Epithelial cell of esophagus (primary cell): ENCODE measurements at regions not wholly inside any gene's neighbourhood (a gene's known extent, or its start where the extent isn't known, plus 50 kb on each side); places are given as distances from the start of the nearest gene placed in this dataset.
"Not testable (repeated sequence)": the region's sequence is repeated elsewhere in the genome, so short reads cannot be mapped to it uniquely, and the experiment has no call there.

Experiments used
- DNase-seq: peaks from one replicate; pipeline ENCODE4 v3.0.0; 2010; ENCODE audit warnings: low read depth
- H3K4me3 ChIP-seq: 2 replicates; pipeline ENCODE4 v1.5.1; 2011; ENCODE audit warnings: mild to moderate bottlenecking, low read length, control low read depth
- TF ChIP-seq, protein P1 (sequence below): IDR thresholded peaks from 2 replicates; pipeline ENCODE4 v1.5.1; 2011; ENCODE audit warnings: low read depth, mild to moderate bottlenecking, low read length, control low read depth, inconsistent platforms; ENCODE audit not compliant: insufficient read depth; ENCODE audit errors: missing control alignments

DNA sequence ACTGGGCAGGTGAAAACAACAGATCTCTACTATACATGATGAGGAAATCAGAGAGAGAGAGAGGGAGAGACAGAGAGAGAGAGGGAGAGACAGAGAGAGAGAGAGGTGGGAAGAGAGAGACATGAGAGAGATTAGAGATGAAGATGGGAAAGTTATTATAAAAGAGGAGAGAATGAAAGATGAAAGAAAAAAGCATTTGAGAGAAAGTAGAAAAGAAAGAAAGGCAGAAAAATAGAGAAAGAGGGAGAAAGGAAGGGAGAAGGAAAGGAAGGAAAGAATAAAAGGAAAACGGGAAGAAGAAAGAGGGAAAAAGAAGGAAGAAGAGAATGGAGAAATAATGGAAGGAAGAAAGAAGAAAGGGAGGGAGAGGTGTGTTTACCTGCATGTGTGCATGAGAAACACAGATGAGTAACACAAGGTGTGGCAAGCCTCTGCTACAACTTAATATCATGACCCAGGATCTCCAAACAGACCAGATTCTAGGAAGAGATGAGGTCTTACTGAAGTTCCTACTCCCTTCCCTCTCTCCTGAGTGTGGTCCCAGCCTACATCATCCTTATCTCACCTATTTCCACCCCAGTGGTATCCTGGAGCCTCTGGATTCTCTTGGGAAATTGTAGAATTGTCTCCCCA is 176.3 kb downstream of the C12orf75 start:
- DNase-seq: peak; percentile 59
- TF ChIP-seq, protein P1, sequence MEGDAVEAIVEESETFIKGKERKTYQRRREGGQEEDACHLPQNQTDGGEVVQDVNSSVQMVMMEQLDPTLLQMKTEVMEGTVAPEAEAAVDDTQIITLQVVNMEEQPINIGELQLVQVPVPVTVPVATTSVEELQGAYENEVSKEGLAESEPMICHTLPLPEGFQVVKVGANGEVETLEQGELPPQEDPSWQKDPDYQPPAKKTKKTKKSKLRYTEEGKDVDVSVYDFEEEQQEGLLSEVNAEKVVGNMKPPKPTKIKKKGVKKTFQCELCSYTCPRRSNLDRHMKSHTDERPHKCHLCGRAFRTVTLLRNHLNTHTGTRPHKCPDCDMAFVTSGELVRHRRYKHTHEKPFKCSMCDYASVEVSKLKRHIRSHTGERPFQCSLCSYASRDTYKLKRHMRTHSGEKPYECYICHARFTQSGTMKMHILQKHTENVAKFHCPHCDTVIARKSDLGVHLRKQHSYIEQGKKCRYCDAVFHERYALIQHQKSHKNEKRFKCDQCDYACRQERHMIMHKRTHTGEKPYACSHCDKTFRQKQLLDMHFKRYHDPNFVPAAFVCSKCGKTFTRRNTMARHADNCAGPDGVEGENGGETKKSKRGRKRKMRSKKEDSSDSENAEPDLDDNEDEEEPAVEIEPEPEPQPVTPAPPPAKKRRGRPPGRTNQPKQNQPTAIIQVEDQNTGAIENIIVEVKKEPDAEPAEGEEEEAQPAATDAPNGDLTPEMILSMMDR: no peak
- H3K4me3 ChIP-seq: no peak overlapping the region

DNA sequence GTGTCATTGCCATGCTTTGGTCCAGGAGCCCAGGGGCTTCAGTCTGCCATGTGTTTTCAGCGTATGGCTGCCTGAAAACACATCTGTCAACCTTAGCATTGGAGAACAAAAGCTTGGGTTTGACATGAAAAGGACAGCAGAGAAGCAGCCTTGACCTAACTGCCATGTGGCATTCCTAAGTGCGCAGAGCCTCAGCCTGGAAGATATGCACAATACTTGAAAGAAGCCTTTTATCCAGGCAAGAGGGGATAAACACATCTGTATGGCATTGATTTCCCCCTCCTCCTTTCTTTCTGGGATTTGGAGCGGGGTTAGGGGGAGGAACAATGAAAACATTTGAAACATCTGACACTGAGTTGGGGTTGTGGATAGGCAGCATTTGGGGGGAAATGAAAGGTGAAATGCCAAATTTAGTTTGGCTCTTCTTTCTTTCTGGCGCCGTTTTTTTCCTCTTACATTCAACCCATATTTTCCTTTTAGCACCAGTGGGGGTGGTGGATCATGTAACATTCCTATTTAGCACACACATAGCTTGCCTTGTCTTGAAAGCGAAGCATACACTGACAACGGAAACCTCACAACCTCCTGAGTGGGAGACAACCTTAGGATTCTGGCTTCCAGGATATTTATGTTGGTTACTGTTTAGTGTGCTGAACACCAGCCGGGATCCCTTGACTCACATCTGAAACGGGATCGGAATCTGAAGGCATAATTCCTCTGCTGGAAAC is 177.0 kb downstream of the C12orf75 start:
- H3K4me3 ChIP-seq: no peak overlapping the region
- TF ChIP-seq, protein P1: no peak
- DNase-seq: no peak

DNA sequence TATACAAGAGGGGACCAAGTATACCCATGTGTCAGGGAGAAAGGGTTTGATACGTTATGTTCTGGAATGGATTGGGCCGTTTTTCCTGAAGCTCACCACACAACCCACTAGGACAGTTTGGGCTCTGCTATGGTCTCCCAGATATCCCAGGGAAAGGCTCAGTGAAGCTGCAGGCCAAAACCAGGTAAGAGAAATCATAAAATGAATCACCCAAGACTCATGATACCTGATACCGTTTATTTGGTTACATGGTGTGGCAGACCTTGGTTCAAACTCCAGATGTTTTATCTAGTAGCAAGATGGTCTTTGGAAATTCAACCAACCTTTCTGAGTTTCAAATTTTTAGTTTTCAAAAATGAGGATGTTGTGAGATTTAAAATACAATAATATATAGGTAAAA is 177.6 kb downstream of the C12orf75 start:
- no peak for DNase-seq
- TF ChIP-seq, protein P1: no peak
- no peak overlapping the region for H3K4me3 ChIP-seq

DNA sequence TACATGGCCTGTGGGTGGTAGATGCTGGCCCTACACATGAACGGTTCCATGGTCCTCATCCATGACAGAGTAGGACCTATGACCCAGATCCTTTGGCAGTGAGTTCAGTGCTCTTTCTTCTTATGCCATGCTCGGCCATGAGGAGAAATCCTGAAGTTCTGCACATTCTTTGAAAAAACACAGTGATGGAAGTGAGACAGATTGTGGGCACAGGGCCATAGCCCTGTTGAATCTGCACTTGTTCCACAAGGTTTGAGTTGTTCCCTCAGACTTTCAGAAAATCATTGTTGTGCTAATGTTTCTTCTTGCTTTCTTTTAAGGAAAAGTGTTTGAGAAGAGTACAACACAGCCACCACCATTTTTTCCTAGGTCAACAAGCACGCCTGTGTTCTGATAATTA is 180.0 kb downstream of the C12orf75 start:
- DNase-seq: no peak
- H3K4me3 ChIP-seq: no peak overlapping the region
- TF ChIP-seq, protein P1: no peak

DNA sequence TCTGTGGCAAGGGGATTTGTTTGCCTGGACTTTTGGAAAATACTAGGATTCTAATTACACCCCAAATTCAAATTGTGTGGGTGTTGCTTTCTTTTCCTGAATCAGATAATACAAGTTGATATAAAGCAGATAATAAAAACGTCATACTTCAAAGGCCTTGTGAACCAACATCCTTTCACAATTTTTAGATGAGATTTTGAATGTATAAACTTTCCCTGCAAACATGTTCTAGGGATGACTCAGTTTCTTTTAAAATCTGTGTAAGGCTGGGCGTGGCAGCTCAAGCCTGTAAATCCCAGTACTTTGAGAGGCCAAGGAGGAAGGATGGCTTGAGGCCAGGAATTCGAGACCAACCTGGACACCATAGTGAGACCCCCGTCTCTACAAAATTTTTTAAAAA is 182.4 kb downstream of the C12orf75 start:
- peak; percentile 25 for DNase-seq
- H3K4me3 ChIP-seq: not testable (repeated sequence)

DNA sequence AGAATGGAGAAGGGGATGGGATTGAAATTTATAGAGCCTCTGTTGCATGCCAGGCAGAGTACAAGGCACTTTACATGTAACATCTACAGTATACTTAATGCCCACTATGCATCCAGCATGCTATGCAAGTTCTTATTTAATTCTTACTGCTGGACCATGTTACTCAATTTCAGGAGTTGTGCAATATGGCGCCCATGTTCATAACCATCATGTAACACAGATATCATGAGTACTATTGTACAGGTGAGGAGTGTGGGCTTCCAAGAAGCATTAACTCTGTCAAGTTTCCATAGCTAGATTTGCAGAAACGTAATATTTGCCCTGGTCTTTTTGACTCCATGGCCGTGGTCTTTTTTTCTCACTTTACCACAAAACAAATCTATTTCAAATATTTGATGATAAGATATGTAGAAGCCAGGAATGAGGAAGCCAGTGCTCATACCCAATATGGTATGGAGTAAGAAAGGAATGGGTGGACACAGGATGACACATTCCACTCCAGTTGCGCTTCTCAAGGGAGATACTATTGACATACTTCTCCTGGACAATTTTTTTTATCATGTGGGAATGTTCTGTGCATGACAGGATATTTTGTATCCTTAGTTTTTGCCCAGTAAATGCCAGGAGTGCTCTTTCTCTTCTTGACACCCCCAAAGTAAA is 191.8 kb downstream of the C12orf75 start:
- TF ChIP-seq, protein P1: no peak
- DNase-seq: peak; percentile 24
- H3K4me3 ChIP-seq: no peak overlapping the region

DNA sequence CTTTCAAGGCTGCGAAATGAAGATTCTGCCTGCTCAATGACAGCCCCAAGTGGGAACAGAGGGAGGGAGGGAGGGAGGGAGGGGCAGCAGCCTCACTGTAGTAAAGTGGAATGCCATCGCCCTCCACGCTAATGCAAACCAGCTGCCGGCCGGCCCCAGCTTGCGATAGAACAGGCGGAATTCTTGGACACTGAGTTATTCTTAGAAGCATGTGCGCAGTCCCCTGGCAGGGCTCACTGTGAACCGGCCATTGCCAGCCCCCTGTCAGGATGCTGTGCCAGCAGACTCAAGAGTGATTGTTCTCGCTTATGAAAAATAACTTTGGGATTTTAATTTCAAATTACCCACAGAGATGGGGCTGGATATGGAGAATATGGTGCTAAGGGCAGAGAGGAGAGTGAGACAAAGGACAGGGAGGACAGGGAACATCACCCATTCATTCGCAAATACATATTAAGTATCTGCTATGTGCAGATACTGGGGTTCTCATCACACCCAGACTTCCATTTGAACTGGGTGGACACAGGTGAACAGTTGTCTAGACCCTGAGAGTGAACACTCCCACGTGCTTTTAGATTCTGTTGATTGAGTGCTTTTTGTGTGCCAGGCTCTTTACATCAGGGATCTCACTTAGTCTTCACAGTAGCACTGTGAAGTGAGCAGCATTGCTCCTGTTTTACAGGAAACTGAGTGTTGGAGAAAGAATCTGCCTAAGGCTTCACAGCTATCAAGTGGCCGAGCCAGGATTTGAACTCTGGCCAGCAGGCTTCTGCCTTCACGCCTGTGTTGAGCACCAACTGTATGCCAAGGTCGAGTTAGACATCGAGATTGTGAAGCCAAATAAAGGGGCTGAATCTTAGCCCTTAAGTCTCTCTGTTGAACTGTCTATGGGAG is 192.9 kb downstream of the C12orf75 start:
- TF ChIP-seq, protein P1: no peak
- peak; percentile 16 for DNase-seq
- no peak overlapping the region for H3K4me3 ChIP-seq
